Testis (tissue), 2 donors: ENCODE measurements at regions not wholly inside any gene's neighbourhood (a gene's known extent, or its start where the extent isn't known, plus 50 kb on each side); places are given as distances from the start of the nearest gene placed in this dataset.

ENCODE experiments used
- CTCF ChIP-seq, 3 experiments: fragments of 450-650 bp in 2 of 3; fragments of 200-600 bp in 1 of 3; sonication (generic) in 1 of 3; IDR thresholded peaks; one replicate each; pipeline ENCODE4 v1.5.1; 2016 to 2019; ENCODE audit warnings: antibody characterized with exemption in 3 of 3, mild to moderate bottlenecking in 2 of 3, moderate library complexity in 1 of 3
- POLR2A ChIP-seq: fragments of 450-650 bp; IDR thresholded peaks from one replicate; pipeline ENCODE4 v1.6.1; 2017; ENCODE audit warnings: antibody characterized with exemption, mild to moderate bottlenecking, moderate library complexity

- TF ChIP-seq CTCF (IDR thresholded peaks at IDR 0.05) (no peak), POLR2A (no peak)
Observed at GRCh38 chr18:70414315-70414900, 125.6 kb downstream of the SOCS6 start.
